Colonic mucosa (tissue), 4 donors: ENCODE measurements at regions not wholly inside any gene's neighbourhood (a gene's known extent, or its start where the extent isn't known, plus 50 kb on each side); places are given as distances from the start of the nearest gene placed in this dataset.
"Not testable (repeated sequence)": the region's sequence is repeated elsewhere in the genome, so short reads cannot be mapped to it uniquely, and the experiment has no call there.

Source experiments
- DNase-seq: peaks from one replicate; pipeline ENCODE4 v3.0.0-alpha.2; 2020
- H3K27ac ChIP-seq: fragments of 200-600 bp; one replicate; pipeline ENCODE4 v1.8.0; 2021
- H3K27me3 ChIP-seq: fragments of 200-600 bp; one replicate; pipeline ENCODE4 v1.8.0; 2021
- H3K36me3 ChIP-seq: fragments of 200-600 bp; one replicate; pipeline ENCODE4 v1.8.0; 2021
- H3K4me1 ChIP-seq: fragments of 200-600 bp; one replicate; pipeline ENCODE4 v1.8.0; 2021; ENCODE audit warnings: mild to moderate bottlenecking
- H3K4me3 ChIP-seq: fragments of 200-600 bp; one replicate; pipeline ENCODE4 v1.8.0; 2021
- H3K9ac ChIP-seq, 2 donors: one replicate each; pipeline ENCODE4 v1.7.0; 2013; ENCODE audit warnings: control low read depth in 2 of 2, low read depth in 2 of 2, low read length in 2 of 2
- H3K9me3 ChIP-seq: fragments of 200-600 bp; one replicate; pipeline ENCODE4 v1.8.0; 2021
- intact Hi-C: fragments of 100-400 bp; cut with DNase I; formaldehyde crosslinking; loops from one replicate; pipeline ENCODE4 v1.14.1; 2022
- TF ChIP-seq, protein P1 (sequence below): fragments of 200-600 bp; IDR thresholded peaks from one replicate; pipeline ENCODE4 v1.8.0; 2022; ENCODE audit warnings: antibody characterized with exemption, mild to moderate bottlenecking
- donor health status: healthy.
- donor health status: DM: no; HTN: no; CAD: no.
- donor health status: DM: no; HTN: no; CAD: no.

DNA sequence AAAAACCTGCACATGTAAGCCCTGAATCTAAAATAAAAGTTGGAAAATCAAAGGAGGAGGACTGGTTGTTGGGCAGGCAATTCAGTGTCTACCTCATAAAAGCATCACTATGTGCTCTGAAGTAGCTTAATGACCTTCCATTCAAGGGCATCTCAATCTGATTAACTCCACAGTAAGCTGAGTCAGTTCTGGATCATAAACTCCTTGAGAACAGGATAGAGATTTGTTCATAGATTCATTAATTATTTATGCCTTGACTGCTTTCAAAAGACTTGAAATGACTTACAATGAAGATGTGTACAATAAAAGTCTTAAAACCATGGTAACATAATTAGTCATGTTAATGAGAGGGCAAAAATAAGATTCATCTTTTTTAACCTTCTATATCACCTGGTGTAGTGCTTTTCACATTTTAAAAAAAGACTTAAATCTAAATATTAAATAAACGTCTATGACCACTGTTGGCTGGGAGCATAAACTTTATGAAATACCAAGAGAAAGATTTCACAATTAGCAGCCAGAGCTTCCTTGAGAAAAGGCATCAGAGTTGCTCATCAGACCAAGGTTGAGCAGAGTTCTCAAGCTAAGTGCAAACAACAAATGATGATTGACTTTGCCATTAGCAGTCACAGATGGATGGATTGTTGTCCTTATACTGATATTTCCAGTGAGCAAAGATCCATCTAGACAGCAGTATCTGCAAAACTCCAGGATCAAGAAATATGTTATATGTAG is 237.3 kb upstream of the THUMPD2 start:
- no peak overlapping the region for H3K9ac ChIP-seq
- no peak for DNase-seq
- H3K4me3 ChIP-seq: no peak overlapping the region
- intact Hi-C loops: no loop called here
- no peaks in the 10 kb centered on the region for H3K27me3 ChIP-seq
- no peaks in the 10 kb centered on the region for H3K36me3 ChIP-seq
- no peak overlapping the region for H3K27ac ChIP-seq
- no peaks in the 10 kb centered on the region for H3K4me1 ChIP-seq
- no peaks in the 10 kb centered on the region for H3K9me3 ChIP-seq
- TF ChIP-seq, protein P1, sequence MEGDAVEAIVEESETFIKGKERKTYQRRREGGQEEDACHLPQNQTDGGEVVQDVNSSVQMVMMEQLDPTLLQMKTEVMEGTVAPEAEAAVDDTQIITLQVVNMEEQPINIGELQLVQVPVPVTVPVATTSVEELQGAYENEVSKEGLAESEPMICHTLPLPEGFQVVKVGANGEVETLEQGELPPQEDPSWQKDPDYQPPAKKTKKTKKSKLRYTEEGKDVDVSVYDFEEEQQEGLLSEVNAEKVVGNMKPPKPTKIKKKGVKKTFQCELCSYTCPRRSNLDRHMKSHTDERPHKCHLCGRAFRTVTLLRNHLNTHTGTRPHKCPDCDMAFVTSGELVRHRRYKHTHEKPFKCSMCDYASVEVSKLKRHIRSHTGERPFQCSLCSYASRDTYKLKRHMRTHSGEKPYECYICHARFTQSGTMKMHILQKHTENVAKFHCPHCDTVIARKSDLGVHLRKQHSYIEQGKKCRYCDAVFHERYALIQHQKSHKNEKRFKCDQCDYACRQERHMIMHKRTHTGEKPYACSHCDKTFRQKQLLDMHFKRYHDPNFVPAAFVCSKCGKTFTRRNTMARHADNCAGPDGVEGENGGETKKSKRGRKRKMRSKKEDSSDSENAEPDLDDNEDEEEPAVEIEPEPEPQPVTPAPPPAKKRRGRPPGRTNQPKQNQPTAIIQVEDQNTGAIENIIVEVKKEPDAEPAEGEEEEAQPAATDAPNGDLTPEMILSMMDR: no peak

GRCh38 chr2:40013962-40014361 is 234.9 kb upstream of the THUMPD2 start:
- H3K9ac ChIP-seq, H3K4me1 ChIP-seq, intact Hi-C loops, H3K27me3 ChIP-seq, H3K4me3 ChIP-seq, H3K9me3 ChIP-seq, DNase-seq, H3K27ac ChIP-seq, H3K36me3 ChIP-seq: not testable (repeated sequence)

- H3K36me3 ChIP-seq: no peaks in the 10 kb centered on the region
- no peak for DNase-seq
- H3K4me3 ChIP-seq: no peak overlapping the region
- H3K27ac ChIP-seq: no peak overlapping the region
- H3K9ac ChIP-seq: no peak overlapping the region
- no peaks in the 10 kb centered on the region for H3K9me3 ChIP-seq
- intact Hi-C loops: no loop called here
- H3K4me1 ChIP-seq: no peaks in the 10 kb centered on the region
- TF ChIP-seq, protein P1: no peak
- H3K27me3 ChIP-seq: no peaks in the 10 kb centered on the region
Measured at GRCh38 chr2:40004336-40004735, 225.3 kb upstream of the THUMPD2 start.

DNA sequence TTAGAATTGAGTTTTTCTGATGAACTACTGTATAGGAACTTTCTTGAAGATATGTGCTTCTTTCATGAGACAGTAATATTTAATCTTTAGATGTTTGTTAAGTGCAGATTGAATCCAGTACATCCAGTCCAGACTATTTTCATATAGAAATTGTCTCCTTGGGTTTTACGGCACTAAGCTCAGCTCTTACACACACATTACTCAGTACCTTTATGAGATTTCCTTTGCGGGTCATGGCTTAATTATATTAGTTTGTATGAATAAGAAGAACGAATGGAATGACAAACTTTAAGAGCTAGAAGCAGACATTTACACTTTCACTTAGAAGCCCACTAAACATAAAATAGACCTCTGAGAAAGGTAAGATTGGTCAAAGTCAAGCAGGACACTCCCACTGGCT is 223.3 kb upstream of the THUMPD2 start:
- Histone ChIP-seq H3K4me3 (no peak overlapping the region), H3K9ac (no peak overlapping the region), H3K9me3 (no peaks in the 10 kb centered on the region), H3K27me3 (no peaks in the 10 kb centered on the region), H3K36me3 (no peaks in the 10 kb centered on the region), H3K27ac (no peak overlapping the region), H3K4me1 (no peaks in the 10 kb centered on the region)
- TF ChIP-seq, protein P1: no peak
- intact Hi-C loops: no loop called here
- DNase-seq: no peak

GRCh38 chr2:39999864-40000263 is 220.8 kb upstream of the THUMPD2 start:
- no peaks in the 10 kb centered on the region for H3K9me3 ChIP-seq
- TF ChIP-seq, protein P1: no peak
- no peaks in the 10 kb centered on the region for H3K36me3 ChIP-seq
- no peaks in the 10 kb centered on the region for H3K27me3 ChIP-seq
- no peak overlapping the region for H3K27ac ChIP-seq
- H3K9ac ChIP-seq: no peak overlapping the region
- intact Hi-C loops: no loop called here
- no peaks in the 10 kb centered on the region for H3K4me1 ChIP-seq
- H3K4me3 ChIP-seq: no peak overlapping the region
- DNase-seq: no peak

- no peaks in the 10 kb centered on the region for H3K9me3 ChIP-seq
- no peaks in the 10 kb centered on the region for H3K36me3 ChIP-seq
- DNase-seq: no peak
- TF ChIP-seq, protein P1: no peak
- intact Hi-C loops: no loop called here
- H3K9ac ChIP-seq: no peak overlapping the region
- no peak overlapping the region for H3K4me3 ChIP-seq
- H3K27ac ChIP-seq: no peak overlapping the region
- H3K4me1 ChIP-seq: no peaks in the 10 kb centered on the region
- H3K27me3 ChIP-seq: no peaks in the 10 kb centered on the region
Measured at GRCh38 chr2:39998617-39999016, 219.6 kb upstream of the THUMPD2 start.
